NK-92 treated with Interleukin-12 subunit alpha and Interleukin-12 subunit beta, amount 100 ng/mL, for 24 hours (cell line): ENCODE measurements at regions not wholly inside any gene's neighbourhood (a gene's known extent, or its start where the extent isn't known, plus 50 kb on each side); places are given as distances from the start of the nearest gene placed in this dataset.
"Not testable (repeated sequence)": the region's sequence is repeated elsewhere in the genome, so short reads cannot be mapped to it uniquely, and the experiment has no call there.

Source experiments
- DNase-seq: peaks from one replicate; lab custom pipeline; 2025; lab: John Stamatoyannopoulos, UW

- no peak for DNase-seq
These were observed 139.6 kb downstream of the MYLK4 start for GRCh38 chr6:2611092-2611491.

- no peak for DNase-seq
These were observed 142.2 kb downstream of the MYLK4 start for GRCh38 chr6:2608503-2608902.

- DNase-seq: no peak
These were observed 150.4 kb downstream of the MYLK4 start for GRCh38 chr6:2600363-2600762.

- DNase-seq: no peak
These were observed 150.9 kb downstream of the MYLK4 start for GRCh38 chr6:2599817-2600216.

GRCh38 chr6:2598867-2599266, 151.9 kb downstream of the MYLK4 start:
- DNase-seq: no peak

GRCh38 chr6:2597991-2598390, 152.7 kb downstream of the MYLK4 start:
- no peak for DNase-seq

- DNase-seq: not testable (repeated sequence)
These were observed 153.3 kb downstream of the MYLK4 start for GRCh38 chr6:2597457-2597856.

GRCh38 chr6:2596222-2596621, 154.5 kb downstream of the MYLK4 start:
- no peak for DNase-seq

- DNase-seq: no peak
These were observed 155.9 kb downstream of the MYLK4 start for GRCh38 chr6:2594868-2595267.

- no peak for DNase-seq
These were observed 157.6 kb downstream of the MYLK4 start for GRCh38 chr6:2593167-2593566.

- no peak for DNase-seq
These were observed 161.5 kb downstream of the MYLK4 start for GRCh38 chr6:2589171-2589661.

GRCh38 chr6:2583459-2583858, 167.3 kb downstream of the MYLK4 start:
- DNase-seq: no peak

- DNase-seq: no peak
These were observed 168.5 kb downstream of the MYLK4 start for GRCh38 chr6:2582268-2582667.

GRCh38 chr6:2581611-2582010, 169.1 kb downstream of the MYLK4 start:
- DNase-seq: no peak

GRCh38 chr6:2581011-2581410, 169.7 kb downstream of the MYLK4 start:
- DNase-seq: no peak

- DNase-seq: no peak
These were observed 170.7 kb downstream of the MYLK4 start for GRCh38 chr6:2579804-2580570.

GRCh38 chr6:2579241-2579761, 171.4 kb downstream of the MYLK4 start:
- no peak for DNase-seq

GRCh38 chr6:2578767-2579166, 172.0 kb downstream of the MYLK4 start:
- DNase-seq: no peak

- no peak for DNase-seq
These were observed 174.2 kb downstream of the MYLK4 start for GRCh38 chr6:2576499-2576898.

- DNase-seq: no peak
These were observed 175.5 kb downstream of the MYLK4 start for GRCh38 chr6:2575236-2575635.

GRCh38 chr6:2569420-2569819, 181.3 kb downstream of the MYLK4 start:
- not testable (repeated sequence) for DNase-seq

GRCh38 chr6:2566048-2566447, 184.7 kb downstream of the MYLK4 start:
- no peak for DNase-seq

- DNase-seq: no peak
These were observed 185.2 kb downstream of the MYLK4 start for GRCh38 chr6:2565499-2565898.

- DNase-seq: no peak
These were observed 187.1 kb downstream of the MYLK4 start for GRCh38 chr6:2563635-2564034.
